GM23338 (cell line): ENCODE measurements at regions not wholly inside any gene's neighbourhood (a gene's known extent, or its start where the extent isn't known, plus 50 kb on each side); places are given as distances from the start of the nearest gene placed in this dataset.
A peak's percentile ranks its signal among the peaks of the same experiment; 100 is the strongest.

Experiments
- ATAC-seq: fragments of 200-7000 bp; cut with Tn5 transposase; 3 replicates; pipeline ENCODE4 v1.9.1; 2020
- DNase-seq: peaks from one replicate; pipeline ENCODE4 v3.0.0-alpha.2; 2015; ENCODE audit warnings: low spot score
- H2AFZ ChIP-seq: fragments of 200-600 bp; sonication (generic); 2 replicates; pipeline ENCODE4 v1.8.0; 2016; ENCODE audit warnings: antibody characterized with exemption, mild to moderate bottlenecking, moderate library complexity
- H3F3A ChIP-seq: fragments of 200-600 bp; sonication (generic); replicated peaks from 2 replicates; pipeline ENCODE4 v1.8.0; 2017; ENCODE audit warnings: antibody characterized with exemption, mixed run types, low read depth
- H3K27ac ChIP-seq: fragments of 200-600 bp; sonication (generic); 2 replicates; pipeline ENCODE4 v1.6.1; 2016; ENCODE audit warnings: low read depth
- H3K27me3 ChIP-seq: fragments of 200-600 bp; sonication (generic); 2 replicates; pipeline ENCODE4 v1.8.0; 2016; ENCODE audit warnings: mild to moderate bottlenecking, mixed run types, moderate library complexity; ENCODE audit not compliant: insufficient read depth
- H3K36me3 ChIP-seq: fragments of 200-600 bp; sonication (generic); 2 replicates; pipeline ENCODE4 v1.8.0; 2016; ENCODE audit warnings: mild to moderate bottlenecking; ENCODE audit not compliant: insufficient read depth
- H3K4me1 ChIP-seq: fragments of 200-600 bp; sonication (generic); 2 replicates; pipeline ENCODE4 v1.8.0; 2016; ENCODE audit warnings: mild to moderate bottlenecking, moderate library complexity; ENCODE audit not compliant: insufficient read depth
- H3K4me2 ChIP-seq: fragments of 200-600 bp; sonication (generic); 2 replicates; pipeline ENCODE4 v1.7.1; 2017; ENCODE audit warnings: mixed run types
- H3K4me3 ChIP-seq: fragments of 200-600 bp; sonication (generic); 2 replicates; pipeline ENCODE4 v1.6.1; 2016; ENCODE audit warnings: mixed run types
- H3K79me2 ChIP-seq: fragments of 200-600 bp; sonication (generic); replicated peaks from 2 replicates; pipeline ENCODE4 v1.8.0; 2017; ENCODE audit warnings: mild to moderate bottlenecking; ENCODE audit not compliant: insufficient read depth
- H3K9me2 ChIP-seq: fragments of 200-600 bp; sonication (generic); 2 replicates; pipeline ENCODE4 v1.8.0; 2017; ENCODE audit not compliant: insufficient read depth
- H4K20me1 ChIP-seq: fragments of 200-600 bp; sonication (generic); replicated peaks from 2 replicates; pipeline ENCODE4 v1.8.0; 2017; ENCODE audit warnings: mild to moderate bottlenecking; ENCODE audit not compliant: insufficient read depth
- H3K27ac Mint-ChIP-seq: 2 replicates; pipeline ENCODE4 v1.8.0; 2020; ENCODE audit warnings: inconsistent platforms, mild to moderate bottlenecking, moderate library complexity, mixed read lengths
- H3K27me3 Mint-ChIP-seq: 3 replicates; pipeline ENCODE4 v1.8.0; 2022; ENCODE audit warnings: low read depth, mild to moderate bottlenecking, moderate library complexity, mixed read lengths, inconsistent platforms; ENCODE audit not compliant: insufficient read depth, poor library complexity
- H3K36me3 Mint-ChIP-seq: 3 replicates; pipeline ENCODE4 v1.8.0; 2021; ENCODE audit warnings: low read depth, mild to moderate bottlenecking, inconsistent platforms, moderate library complexity, mixed read lengths
- H3K4me1 Mint-ChIP-seq: 3 replicates; pipeline ENCODE4 v1.8.0; 2020; ENCODE audit warnings: mild to moderate bottlenecking, inconsistent platforms, mixed read lengths
- H3K4me3 Mint-ChIP-seq: 3 replicates; pipeline ENCODE4 v1.8.0; 2021; ENCODE audit warnings: moderate library complexity, mild to moderate bottlenecking, inconsistent platforms, mixed read lengths
- H3K9me3 Mint-ChIP-seq: 3 replicates; pipeline ENCODE4 v1.8.0; 2020; ENCODE audit warnings: moderate library complexity, mild to moderate bottlenecking, inconsistent platforms, mixed read lengths
- CREB1 ChIP-seq: fragments of 250-450 bp; sonication (Bioruptor Pico); IDR thresholded peaks from 2 replicates; pipeline ENCODE4 v1.5.0; 2020; ENCODE audit warnings: low read depth, mild to moderate bottlenecking, moderate library complexity
- CTCF ChIP-seq, 2 experiments: fragments of 200-600 bp in 1 of 2; sonication (generic) in 1 of 2; conservative IDR thresholded peaks; 2 replicates each; pipeline versions ENCODE4 v1.5.1 to v1.6.1; 2016 to 2017; ENCODE audit warnings: antibody characterized with exemption in 2 of 2, low read depth in 2 of 2, mild to moderate bottlenecking in 2 of 2, moderate library complexity in 1 of 2
- EZH2 ChIP-seq: fragments of 200-600 bp; sonication (generic); IDR thresholded peaks from one replicate; pipeline ENCODE4 v1.8.0; 2017; ENCODE audit warnings: antibody characterized with exemption, mild to moderate bottlenecking, low read depth; ENCODE audit not compliant: unreplicated experiment
- EZH2phosphoT487 ChIP-seq: fragments of 200-600 bp; sonication (generic); IDR thresholded peaks from one replicate; pipeline ENCODE4 v1.8.1; 2018; ENCODE audit warnings: antibody characterized with exemption; ENCODE audit not compliant: unreplicated experiment
- JUNB ChIP-seq: IDR thresholded peaks from one replicate; pipeline ENCODE4 v1.6.1; 2016; ENCODE audit warnings: antibody characterized with exemption; ENCODE audit not compliant: unreplicated experiment
- NANOG ChIP-seq: IDR thresholded peaks from 2 replicates; pipeline ENCODE4 v1.6.1; 2016; ENCODE audit warnings: antibody characterized with exemption, borderline replicate concordance
- POLR2AphosphoS5 ChIP-seq: IDR thresholded peaks from 2 replicates; pipeline ENCODE4 v1.6.1; 2016; ENCODE audit warnings: antibody characterized with exemption, low read depth
- REST ChIP-seq: IDR thresholded peaks from one replicate; pipeline ENCODE4 v1.6.1; 2018; ENCODE audit warnings: antibody characterized with exemption; ENCODE audit not compliant: unreplicated experiment
- STAT1 ChIP-seq: IDR thresholded peaks from one replicate; pipeline ENCODE4 v1.6.1; 2016; ENCODE audit warnings: antibody characterized with exemption; ENCODE audit not compliant: unreplicated experiment
- ZNF114 ChIP-seq: fragments of 250-450 bp; sonication (Bioruptor Pico); IDR thresholded peaks from 2 replicates; pipeline ENCODE4 v1.5.0; 2020; ENCODE audit warnings: mild to moderate bottlenecking, moderate library complexity
- ZNF331 ChIP-seq: fragments of 250-450 bp; sonication (Bioruptor Pico); IDR thresholded peaks from 2 replicates; pipeline ENCODE4 v1.5.0; 2020; ENCODE audit warnings: low read depth, mild to moderate bottlenecking, moderate library complexity
- TF ChIP-seq, protein P1 (sequence below): fragments of 250-450 bp; sonication (Bioruptor Pico); IDR thresholded peaks from 2 replicates; pipeline ENCODE4 v1.5.0; 2020; ENCODE audit warnings: mild to moderate bottlenecking, moderate library complexity

DNA sequence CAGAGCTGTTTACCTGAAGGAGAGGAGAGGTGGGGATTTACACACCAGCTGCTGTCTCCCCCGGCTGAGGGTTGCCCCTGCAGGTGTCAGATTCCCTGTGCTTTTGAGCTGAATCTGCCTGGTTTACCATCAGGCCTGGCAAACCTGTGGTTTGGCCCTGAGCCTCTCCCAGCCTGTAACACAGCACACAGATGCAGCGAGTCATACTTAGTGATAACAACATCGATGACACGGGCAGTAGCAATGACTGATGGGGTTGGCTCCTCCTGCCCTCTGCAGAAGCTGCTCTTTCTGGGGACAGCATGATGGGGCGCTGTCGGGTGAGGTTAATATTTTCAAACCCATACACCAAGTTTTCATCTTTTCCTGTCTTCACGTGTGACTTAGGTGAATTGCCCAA lies 380.0 kb upstream of the B3GAT1 start:
- Histone ChIP-seq H3K4me1 (no peaks in the 10 kb centered on the region), H3K9me2 (no peaks in the 10 kb centered on the region), H3K4me3 (no peak overlapping the region), H3K27me3 (no peaks in the 10 kb centered on the region), H3K79me2 (no peaks in the 10 kb centered on the region), H4K20me1 (no peaks in the 10 kb centered on the region), H2AFZ (no peak overlapping the region), H3K27ac (no peak overlapping the region), H3K36me3 (no peaks in the 10 kb centered on the region), H3F3A (no peaks in the 10 kb centered on the region), H3K4me2 (no peak overlapping the region)
- Mint-ChIP-seq H3K27ac (no peak overlapping the region), H3K4me1 (peaks cover 10% of the 10 kb centered on the region), H3K36me3 (no peaks in the 10 kb centered on the region), H3K27me3 (peaks cover 2% of the 10 kb centered on the region), H3K4me3 (no peak overlapping the region), H3K9me3 (no peaks in the 10 kb centered on the region)
- no peak for DNase-seq
- ATAC-seq: peak; percentile 53
- no peak for TF ChIP-seq ZNF114 (CRISPR knock-in tag)
- no peak for TF ChIP-seq JUNB
- TF ChIP-seq CTCF (conservative IDR thresholded peaks at IDR 0.05; ENCODE audit: low read depth in 2 of 2): no peak
- TF ChIP-seq REST: no peak
- no peak for TF ChIP-seq ZNF331 (CRISPR knock-in tag)
- no peak for TF ChIP-seq POLR2AphosphoS5
- no peak for TF ChIP-seq NANOG
- TF ChIP-seq EZH2phosphoT487: no peak
- no peak for TF ChIP-seq STAT1
- TF ChIP-seq CREB1: no peak
- TF ChIP-seq, protein P1, sequence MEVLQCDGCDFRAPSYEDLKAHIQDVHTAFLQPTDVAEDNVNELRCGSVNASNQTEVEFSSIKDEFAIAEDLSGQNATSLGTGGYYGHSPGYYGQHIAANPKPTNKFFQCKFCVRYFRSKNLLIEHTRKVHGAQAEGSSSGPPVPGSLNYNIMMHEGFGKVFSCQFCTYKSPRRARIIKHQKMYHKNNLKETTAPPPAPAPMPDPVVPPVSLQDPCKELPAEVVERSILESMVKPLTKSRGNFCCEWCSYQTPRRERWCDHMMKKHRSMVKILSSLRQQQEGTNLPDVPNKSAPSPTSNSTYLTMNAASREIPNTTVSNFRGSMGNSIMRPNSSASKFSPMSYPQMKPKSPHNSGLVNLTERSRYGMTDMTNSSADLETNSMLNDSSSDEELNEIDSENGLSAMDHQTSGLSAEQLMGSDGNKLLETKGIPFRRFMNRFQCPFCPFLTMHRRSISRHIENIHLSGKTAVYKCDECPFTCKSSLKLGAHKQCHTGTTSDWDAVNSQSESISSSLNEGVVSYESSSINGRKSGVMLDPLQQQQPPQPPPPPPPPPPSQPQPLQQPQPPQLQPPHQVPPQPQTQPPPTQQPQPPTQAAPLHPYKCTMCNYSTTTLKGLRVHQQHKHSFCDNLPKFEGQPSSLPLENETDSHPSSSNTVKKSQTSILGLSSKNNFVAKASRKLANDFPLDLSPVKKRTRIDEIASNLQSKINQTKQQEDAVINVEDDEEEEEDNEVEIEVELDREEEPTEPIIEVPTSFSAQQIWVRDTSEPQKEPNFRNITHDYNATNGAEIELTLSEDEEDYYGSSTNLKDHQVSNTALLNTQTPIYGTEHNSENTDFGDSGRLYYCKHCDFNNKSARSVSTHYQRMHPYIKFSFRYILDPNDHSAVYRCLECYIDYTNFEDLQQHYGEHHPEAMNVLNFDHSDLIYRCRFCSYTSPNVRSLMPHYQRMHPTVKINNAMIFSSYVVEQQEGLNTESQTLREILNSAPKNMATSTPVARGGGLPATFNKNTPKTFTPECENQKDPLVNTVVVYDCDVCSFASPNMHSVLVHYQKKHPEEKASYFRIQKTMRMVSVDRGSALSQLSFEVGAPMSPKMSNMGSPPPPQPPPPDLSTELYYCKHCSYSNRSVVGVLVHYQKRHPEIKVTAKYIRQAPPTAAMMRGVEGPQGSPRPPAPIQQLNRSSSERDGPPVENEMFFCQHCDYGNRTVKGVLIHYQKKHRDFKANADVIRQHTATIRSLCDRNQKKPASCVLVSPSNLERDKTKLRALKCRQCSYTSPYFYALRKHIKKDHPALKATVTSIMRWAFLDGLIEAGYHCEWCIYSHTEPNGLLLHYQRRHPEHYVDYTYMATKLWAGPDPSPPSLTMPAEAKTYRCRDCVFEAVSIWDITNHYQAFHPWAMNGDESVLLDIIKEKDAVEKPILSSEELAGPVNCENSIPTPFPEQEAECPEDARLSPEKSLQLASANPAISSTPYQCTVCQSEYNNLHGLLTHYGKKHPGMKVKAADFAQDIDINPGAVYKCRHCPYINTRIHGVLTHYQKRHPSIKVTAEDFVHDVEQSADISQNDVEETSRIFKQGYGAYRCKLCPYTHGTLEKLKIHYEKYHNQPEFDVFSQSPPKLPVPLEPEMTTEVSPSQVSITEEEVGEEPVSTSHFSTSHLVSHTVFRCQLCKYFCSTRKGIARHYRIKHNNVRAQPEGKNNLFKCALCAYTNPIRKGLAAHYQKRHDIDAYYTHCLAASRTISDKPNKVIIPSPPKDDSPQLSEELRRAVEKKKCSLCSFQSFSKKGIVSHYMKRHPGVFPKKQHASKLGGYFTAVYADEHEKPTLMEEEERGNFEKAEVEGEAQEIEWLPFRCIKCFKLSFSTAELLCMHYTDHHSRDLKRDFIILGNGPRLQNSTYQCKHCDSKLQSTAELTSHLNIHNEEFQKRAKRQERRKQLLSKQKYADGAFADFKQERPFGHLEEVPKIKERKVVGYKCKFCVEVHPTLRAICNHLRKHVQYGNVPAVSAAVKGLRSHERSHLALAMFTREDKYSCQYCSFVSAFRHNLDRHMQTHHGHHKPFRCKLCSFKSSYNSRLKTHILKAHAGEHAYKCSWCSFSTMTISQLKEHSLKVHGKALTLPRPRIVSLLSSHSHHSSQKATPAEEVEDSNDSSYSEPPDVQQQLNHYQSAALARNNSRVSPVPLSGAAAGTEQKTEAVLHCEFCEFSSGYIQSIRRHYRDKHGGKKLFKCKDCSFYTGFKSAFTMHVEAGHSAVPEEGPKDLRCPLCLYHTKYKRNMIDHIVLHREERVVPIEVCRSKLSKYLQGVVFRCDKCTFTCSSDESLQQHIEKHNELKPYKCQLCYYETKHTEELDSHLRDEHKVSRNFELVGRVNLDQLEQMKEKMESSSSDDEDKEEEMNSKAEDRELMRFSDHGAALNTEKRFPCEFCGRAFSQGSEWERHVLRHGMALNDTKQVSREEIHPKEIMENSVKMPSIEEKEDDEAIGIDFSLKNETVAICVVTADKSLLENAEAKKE (CRISPR knock-in tag): no peak
- no peak for TF ChIP-seq EZH2
